NCI-H510A (cell line): ENCODE measurements at regions not wholly inside any gene's neighbourhood (a gene's known extent, or its start where the extent isn't known, plus 50 kb on each side); places are given as distances from the start of the nearest gene placed in this dataset.

Source experiments
- DNase-seq: peaks from one replicate; lab custom pipeline; 2025; lab: John Stamatoyannopoulos, UW

DNA sequence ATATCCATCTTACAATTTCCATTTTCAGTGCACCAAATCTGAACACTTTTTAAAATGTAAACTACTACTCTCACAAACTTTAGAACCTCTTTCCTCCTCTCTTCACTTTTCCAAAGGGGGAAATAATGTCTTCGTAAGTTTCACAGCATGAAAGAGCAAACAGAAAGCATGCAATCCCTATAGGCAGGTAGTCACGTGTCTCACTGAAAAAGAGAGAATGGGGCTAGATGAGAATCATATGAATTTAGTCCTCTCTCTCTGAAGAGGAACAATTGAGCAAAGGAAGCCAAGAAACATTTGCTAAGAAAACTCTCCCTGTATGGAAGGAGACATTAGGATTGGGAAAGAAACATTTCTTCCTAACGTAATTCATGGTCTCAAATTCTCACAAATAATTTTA is 613.9 kb downstream of the PLA2G4A start:
- no peak for DNase-seq

DNA sequence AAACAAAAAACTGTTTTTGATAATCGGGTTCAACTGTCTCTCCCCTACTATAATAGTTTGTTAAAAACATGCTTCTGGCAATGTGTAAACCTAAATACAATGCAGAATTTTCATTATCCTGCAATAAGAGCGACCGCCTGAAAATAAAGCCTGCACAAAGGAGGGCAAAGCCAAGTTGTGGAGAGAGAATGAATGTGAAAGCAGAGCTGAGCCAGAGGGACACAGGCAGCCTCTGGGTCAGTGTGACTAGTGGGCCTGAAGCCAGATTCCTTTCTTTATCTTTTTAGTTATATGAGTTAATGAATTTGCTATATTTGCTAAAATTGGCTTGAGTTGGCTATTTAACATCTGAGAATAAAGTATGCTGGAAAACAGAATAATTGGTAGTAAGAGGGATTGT is 615.2 kb downstream of the PLA2G4A start:
- no peak for DNase-seq

DNA sequence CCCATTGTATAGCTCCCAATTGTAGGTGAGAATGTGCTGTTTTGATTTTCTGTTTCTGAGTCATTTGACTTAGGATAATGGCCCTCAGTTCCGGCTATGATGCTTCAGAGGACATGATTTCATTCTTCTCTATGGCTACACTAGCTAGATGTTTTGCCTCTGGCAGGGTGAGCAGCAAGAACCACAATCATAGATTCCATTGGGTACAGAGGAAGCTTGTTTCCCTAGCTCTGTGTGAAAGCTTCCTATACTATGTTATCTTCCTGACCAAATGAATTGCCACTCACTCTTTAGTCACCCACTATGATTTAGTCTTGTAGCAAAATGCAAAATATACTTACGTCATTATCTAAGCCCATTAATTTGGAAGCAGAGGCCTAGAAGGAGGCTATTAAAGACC is 616.3 kb downstream of the PLA2G4A start:
- no peak for DNase-seq

DNA sequence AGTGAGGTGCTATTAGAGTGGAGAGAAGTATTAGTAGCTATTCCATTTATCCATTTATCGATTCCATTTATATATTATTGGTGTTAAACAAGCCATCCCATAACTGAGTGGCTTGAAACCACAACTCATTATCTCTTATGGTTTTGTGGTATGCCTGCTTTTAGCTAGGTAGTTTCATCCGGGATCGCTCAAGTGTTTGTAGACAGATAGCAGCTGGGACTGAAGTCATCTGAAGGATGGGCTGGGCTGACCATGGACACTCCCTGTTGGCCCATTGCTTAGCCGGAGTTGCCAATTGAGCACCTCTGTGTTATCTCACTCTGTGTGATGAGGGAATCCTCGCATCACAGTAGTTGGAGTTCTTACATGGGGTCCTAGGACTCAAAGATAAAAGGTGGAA is 622.5 kb downstream of the PLA2G4A start:
- DNase-seq, result no peak

DNA sequence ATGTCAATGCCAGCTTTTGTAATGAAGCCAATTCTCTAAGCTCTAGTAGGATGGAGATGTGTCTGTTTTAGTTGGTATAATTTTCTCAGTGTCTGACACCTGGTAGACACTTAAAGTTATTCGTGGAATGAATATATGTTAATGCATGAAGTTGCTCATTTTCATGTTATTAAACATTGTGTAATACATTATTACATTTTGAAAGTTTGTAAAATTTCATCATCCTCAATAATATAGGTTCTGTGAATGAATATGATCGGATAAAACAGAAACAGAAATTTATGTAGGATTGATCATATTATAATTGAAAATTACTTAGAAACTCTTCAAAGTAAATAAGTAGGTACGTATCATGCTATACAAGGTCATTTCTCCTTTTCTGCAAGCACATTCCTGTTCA is 625.3 kb downstream of the PLA2G4A start:
- DNase-seq, result no peak

DNA sequence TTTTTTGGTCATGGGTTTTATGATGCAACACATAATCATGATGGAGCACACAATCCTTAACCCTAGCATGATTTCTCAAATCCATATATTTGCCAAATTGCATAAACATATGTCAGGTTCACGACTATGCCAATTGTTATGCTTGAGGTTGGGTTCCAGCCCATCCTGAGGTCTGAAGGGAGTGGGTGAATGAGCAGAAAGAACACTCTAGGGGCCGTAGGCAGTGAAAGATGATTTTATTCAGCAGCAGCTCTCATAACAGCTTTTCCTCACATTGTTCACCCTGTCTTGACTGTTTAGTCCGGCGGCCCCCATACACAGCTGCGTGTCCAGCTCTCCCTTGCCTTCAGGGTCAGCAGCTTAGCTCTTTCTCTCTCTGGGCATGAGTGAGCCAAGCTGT is 627.7 kb downstream of the PLA2G4A start:
- no peak for DNase-seq

DNA sequence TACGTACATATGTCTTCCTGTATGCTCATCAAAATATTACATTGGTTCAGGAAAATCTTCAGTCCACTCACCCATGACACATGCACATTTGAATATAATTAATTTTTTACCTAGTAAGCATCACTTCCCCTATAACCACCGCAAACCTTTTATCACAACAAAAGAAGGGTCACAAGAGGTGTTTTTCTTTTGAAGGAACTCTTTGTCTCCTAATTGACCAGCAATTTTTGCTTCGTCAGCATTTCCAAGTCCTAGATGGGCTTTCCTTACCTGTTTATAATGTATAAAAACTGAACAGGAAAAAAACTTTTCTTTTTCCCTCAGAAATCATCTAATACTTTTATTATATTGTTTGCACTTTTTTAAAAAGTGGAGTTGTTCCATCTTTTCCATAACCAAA is 631.3 kb downstream of the PLA2G4A start:
- no peak for DNase-seq

DNA sequence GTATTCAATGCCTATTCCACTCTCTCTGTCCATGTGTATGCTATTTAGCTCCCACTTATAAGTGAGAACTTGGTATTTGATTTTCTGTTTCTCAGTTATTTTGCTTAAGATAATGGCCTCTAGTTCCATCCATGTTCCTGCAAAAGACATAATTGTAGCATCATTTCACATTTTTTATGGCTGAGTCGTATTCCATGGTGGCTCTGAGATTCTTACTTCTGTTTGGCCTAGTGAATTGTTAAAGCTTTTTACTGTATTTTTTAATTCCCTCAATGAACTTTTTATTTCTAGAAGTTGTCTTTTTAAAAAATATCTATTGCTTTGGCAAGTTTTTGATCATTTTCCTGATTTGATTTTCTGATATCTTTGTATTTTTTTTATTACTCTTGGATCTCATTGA is 635.6 kb downstream of the PLA2G4A start:
- no peak for DNase-seq

DNA sequence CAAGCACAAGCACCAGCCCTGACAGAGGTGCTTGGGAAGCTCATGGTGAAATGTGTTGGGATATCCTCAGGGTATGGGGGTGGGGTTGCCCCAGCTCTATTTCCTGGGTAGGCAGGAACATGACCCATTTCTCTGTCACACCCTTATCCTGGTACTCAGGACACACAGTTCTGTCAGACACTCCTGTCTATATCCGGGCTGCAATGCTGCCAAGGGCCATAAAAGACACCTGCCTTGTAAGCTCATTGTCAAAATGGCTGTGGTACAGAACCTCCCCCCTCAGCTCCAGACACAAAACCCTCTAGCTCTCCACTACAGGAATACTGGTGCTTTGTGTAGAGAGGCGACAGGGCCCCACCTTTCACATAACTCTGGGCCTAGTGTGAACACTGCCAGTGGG is 636.7 kb downstream of the PLA2G4A start:
- DNase-seq, result no peak

DNA sequence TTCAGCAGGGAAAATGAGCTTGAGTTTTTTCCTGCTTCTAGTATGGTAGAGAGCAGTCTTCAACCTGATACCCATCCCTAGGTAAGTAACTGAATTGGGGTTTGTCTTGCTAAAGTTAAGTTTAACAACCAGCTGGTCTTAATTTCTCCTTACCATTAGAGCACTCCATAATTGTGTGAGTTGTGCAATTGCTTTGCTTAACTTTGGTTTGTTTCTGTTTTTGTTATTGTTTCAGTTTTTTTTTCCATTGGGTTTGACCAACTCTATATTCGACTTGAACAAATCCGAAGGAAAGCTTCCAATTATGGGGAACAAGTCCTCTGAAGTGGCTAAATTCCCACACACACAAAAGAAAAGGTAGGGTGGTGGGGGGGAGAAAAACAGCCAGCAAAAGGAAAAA is 641.1 kb downstream of the PLA2G4A start:
- DNase-seq, result no peak

DNA sequence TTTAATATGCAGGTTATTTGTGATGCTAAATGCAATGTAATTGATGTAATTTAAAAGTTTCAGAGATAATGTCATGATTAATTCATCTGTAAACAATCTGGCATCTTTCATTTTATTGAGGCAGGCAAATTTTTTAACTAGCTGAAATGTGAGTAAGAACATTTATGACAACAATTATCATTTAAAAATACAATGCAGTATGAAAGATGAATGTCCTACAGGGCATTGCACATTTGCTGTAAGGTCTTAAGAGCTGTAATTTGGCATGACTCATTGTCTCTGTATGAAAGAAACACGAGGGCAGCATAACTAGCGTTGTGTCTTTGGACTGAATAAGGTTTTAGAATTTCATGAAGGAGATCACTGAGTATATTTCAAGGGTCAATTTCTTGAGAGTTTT is 642.8 kb downstream of the PLA2G4A start:
- DNase-seq, result no peak

DNA sequence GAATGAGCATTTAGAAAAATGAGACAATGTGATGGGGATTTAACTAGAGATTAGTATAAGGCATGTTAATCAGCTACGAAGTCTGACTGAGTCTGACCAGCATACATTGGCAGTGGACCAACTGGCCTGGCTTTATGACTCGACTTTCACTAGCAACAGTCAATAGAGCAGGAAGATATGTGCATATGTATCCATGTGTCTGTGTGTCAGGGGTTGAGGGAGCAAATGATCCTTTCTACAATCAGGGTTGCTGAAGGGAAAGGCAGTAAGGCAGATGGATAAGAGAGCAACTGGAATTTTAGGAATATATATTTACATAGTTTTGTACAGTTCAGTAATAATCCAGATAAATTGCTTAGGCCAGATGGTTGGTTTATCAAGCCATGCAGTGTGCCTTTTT is 645.6 kb downstream of the PLA2G4A start:
- no peak for DNase-seq

DNA sequence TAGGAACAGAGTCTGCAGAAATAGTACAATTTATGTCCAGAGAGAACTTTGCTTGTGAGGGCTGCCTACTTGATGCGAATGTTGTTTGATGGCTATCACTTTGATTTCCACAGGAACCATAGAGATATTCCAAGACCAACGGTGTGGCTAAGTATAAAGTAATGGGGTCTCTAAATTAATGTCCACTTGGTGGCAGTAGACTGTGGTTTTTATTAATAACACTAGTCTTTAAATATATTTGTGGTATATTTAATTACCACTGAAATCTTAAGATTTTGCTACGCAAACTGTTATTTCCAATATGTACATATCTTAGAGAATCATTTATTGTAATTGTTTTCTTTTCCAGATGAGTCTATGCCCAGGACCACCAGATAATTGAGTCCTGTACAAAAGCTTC is 647.9 kb downstream of the PLA2G4A start:
- DNase-seq, result no peak

DNA sequence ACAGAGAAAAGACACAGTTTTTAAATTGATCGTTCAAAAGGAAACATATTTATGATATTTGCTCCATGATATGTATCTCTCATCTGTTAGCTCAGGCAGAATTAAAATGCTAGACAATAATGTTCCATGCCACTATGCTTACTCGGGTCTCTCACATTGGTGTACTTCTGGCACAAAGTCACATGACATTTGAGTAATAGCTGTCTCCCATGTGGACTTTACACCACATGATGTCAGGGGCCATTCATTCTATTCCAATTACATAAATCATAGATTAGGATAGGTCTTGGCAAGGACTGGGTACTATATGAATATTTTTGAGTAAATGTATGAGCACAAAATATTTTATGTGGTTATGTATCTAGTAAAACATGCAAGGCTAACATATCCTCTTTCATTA is 648.4 kb downstream of the PLA2G4A start:
- DNase-seq, result no peak

DNA sequence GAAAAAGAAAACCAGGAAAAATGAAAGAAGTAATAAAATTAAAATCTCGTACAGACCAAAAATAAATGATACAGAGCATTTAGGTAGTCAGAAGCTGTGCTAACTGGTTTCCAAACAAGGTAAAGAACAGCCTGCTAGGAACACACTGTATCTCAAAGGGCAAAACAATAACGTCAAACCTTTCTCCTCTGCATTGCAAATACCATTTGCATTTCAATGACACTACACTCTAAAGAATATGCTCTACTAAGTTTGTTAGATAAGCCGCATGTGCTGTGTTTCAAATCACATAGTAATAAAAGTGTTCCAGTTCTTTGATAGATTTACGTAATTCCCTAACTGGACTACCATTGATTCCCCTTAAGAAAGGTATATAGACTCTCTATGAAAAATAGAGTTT is 648.8 kb downstream of the PLA2G4A start:
- no peak for DNase-seq

DNA sequence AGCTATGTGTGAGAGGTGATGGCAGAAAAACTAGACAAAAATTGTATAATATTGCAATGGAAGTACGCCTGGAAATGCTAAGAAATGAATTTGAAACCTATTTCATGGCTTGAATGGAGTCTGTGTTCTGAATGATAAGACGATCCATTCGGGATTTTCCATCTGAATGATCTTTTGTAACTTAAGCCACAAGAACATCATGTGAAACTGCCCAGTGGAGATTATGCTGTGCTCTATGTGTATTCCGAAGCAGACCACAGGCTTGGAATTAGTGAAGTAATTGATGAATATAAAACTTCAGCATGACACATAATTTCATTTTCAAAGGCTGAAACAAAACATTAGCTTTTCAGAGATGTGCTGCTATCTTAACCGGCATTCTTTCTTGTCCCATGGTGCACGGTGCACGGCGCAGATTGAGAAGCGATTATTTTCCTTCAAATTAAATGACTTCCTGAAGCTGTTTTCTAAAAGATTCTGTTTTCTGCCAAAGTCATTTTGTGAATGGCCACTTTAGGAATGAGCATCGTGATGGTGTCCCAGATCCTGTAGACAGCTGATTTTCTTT is 652.9 kb downstream of the PLA2G4A start:
- DNase-seq, result no peak

DNA sequence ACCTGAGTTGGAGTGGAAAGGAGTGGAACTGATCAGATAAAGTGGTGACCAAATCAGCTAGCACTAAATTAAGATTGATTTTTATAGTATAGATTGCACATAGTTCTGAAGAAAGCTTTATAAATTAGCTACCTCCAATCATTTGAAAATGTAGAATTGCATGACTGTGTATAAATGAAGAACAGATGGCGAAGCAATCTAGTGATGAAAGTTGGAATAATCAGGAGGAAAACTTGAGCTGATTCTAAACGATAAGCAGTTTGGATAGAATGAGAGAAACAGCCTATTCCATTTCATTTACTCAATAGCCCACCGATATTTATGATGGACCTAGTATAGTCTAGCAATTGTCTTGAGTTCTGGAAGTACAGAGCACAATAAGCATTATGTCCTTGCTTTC is 661.5 kb downstream of the PLA2G4A start:
- DNase-seq, result no peak

DNA sequence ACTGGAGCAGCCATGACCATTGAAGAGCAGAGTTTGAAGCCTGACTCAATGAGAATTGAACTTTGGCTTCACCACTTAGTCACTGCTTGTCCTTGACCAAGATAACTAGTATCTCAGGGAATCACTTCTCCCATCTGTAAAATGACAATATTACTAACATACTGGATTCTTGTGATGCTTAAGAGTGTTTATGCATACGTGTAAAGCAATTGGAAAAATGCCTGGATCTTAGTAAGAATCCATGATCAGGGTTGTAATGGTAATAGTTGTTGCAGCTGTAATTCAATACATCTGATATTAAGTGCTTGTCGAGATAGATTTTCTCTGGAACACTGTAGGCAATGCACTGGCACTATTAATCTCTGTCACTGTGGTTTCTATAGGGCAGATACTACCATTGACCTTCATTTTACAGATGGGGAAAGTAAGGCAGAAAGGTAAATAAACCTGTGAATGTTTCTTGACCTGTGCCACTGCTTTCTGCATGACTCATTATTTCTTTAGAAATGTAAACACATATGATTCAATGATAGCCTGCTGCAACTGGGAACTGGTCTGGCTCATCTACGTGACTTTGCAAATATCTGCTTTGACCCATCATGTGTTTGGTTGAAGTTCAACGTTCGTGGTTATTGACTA is 662.5 kb downstream of the PLA2G4A start:
- no peak for DNase-seq

DNA sequence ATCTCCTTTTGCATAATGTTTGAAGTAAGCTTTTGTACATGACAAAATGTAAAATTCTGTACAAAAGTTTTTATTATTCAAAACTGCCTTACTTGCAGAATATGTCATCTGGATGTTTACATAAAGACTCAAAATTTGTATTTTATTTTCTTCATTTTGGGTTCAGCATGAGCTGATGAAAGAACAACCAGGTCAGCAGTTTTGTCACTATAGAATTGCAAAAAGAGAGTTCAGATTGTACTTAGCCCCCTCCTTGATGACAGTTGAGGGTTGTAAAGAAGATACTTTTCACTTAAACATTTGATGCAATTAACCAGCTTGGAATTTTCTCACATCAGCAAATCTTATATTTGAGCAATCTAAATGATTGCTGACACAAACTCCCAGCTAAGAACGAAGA is 669.3 kb downstream of the PLA2G4A start:
- DNase-seq, result no peak

DNA sequence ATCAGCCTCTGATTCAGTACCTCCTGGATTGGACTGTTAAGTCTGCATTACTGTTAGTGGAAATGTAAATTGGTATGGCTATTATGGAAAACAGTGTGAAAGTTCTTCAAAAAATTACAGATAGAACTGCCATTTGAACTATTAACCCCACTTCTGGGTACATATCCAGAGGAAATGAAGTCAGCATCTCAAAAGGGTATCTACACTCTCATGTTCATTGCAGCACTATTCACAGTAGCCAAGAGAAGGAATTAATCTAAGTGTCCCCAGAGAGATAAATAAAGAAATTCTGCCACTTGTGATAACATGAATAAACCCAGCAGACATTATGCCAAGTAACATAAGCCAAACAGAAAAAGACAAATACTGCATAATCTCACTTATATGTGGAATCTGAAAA is 676.0 kb downstream of the PLA2G4A start:
- DNase-seq, result no peak

DNA sequence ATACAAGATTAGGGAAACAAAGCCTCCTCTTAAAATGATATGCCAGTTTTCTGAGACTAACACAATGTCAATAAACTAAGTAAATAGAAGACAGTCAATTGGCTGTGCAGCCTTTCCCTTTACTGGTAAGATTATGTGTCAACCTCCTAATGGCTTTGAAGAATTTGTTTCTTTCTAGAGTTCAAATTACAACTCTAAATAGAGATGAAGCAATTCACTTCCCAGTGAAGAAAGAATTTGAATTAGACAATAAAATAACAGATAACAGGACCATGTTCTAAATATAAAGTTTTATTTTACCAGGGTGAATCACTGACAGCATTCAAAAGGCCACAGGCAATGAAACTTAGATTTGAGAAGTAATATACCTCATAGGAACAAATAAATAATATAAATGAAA is 680.3 kb downstream of the PLA2G4A start:
- DNase-seq, result peak; percentile 32

DNA sequence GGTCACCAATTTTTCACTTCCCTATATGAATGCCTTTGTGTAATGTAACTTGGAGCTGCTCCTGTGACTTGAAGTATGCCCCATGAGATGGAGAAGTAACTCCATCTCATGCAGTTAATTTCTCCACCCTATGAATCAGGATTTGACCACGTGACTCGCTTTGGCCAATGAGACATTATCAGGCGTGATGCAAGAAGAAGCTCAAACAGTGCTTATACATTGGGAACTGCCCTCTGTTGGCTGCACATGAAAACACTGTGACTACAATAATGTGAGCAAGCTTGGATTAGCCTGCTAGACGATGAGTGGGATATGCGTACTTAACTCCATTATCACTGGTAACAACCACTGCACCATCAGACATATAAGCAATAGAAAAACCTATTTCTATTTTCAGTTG is 684.4 kb downstream of the PLA2G4A start:
- DNase-seq, result no peak

DNA sequence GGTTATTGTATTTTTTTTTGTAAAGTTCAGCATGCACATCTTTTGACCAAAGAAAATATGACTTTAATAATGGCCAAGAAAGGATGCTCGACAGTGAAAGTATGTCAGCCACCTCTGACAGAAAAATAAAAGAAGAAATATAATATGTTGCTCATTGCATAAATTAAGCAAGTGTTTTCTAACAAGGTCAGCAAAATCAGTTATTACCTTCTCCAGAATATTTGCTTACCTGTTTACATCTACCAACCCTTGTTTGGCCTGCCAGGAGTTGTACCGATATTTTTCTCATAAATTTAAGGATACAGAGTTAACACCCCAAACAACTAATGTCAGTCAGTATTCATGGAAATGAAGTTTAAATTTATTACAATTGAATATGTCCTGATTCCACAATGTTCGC is 685.4 kb downstream of the PLA2G4A start:
- DNase-seq, result no peak

DNA sequence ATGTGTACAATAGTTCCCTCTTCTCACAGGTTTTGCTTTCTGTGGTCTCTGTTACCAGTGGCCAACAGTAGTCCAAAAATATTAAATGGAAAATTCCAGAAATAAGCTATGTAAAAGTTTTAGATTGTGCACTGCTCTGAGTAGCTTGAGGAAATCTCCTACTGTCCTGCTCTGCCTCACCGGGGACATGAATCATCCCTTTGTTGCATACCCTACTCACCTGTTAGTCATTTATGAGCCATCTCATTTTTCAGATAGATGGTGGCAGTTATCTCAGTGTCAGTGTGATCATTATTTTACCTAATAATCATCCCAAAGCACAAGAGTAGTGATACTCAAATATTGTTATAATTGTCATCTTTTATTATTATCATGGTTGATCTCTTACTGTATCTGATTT is 688.1 kb downstream of the PLA2G4A start:
- no peak for DNase-seq

DNA sequence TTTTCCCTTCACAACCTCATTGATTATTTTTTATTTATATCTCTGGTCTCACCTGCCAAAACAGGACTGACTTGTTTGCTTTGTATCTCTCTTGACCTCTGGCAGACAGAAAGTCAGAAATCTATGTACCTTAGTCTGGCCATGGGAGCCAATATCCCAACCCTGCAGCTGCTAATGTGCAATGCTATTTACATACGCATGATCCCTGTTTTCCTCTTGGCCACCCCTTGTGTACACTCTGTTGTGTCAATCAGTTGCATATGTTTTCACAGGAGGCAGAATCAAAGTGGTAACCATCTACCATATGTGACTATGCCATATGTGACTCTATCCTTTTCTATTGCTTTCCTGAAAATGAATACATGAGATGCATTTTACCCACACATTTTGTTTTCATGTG is 688.8 kb downstream of the PLA2G4A start:
- DNase-seq, result peak; percentile 79
